Stromal cell of bone marrow (primary cell): ENCODE measurements at regions not wholly inside any gene's neighbourhood (a gene's known extent, or its start where the extent isn't known, plus 50 kb on each side); places are given as distances from the start of the nearest gene placed in this dataset.

Source experiments
- DNase-seq: peaks from one replicate; pipeline ENCODE4 v3.0.0-alpha.2; 2012; ENCODE audit warnings: low read depth

- DNase-seq: peak; percentile 28
These were observed 239.1 kb downstream of the ASXL3 start for GRCh38 chr18:33817096-33817495.

- no peak for DNase-seq
These were observed 236.5 kb downstream of the ASXL3 start for GRCh38 chr18:33814546-33814945.

- no peak for DNase-seq
These were observed 234.2 kb downstream of the ASXL3 start for GRCh38 chr18:33812186-33812585.

GRCh38 chr18:33805592-33805991 lies 227.6 kb downstream of the ASXL3 start:
- no peak for DNase-seq

- DNase-seq: peak; percentile 11
These were observed 226.2 kb downstream of the ASXL3 start for GRCh38 chr18:33804258-33804657.

DNA sequence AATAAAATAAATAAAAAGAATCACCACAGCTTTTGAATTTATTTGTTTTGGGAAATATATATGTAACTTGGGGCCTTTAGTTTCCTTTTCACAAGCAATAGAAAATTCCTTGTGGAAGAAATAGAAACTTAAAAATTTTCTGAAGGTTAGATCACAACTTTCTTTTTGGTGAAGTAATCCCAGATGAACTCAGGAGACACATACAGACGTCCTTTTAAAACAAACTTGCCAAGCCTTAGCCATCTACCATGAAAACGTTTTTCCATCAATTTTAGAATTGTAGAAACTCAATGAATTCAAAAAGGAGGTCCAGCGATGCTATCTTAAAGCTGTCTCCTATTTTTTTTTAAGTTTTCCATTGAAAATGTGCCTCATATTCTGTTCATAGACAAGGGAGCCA lies 225.6 kb downstream of the ASXL3 start:
- no peak for DNase-seq

DNA sequence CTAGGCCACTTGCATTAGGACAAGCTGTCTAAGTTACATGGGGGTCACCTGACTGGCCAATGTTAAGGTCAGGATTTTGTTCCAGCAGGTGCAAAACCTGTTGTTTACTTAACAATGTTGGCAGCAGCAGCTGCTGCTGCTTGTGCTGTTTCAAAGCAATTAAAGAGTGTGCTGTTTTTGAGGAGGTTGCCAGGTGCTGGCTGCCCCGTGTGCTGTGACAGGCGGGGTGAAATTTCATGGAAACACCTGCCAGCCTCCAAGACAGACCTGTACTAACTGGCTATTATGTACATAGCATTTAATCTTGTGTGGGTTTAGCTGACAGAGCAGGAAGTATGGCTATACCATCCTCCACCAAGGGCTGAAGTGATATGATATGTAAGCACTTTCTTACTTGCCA lies 224.9 kb downstream of the ASXL3 start:
- no peak for DNase-seq
